Activated T-cell treated with anti-CD3 and anti-CD28 coated beads, Interleukin-2, amount 50 U/mL, for 48 hours (primary cell): ENCODE measurements at regions not wholly inside any gene's neighbourhood (a gene's known extent, or its start where the extent isn't known, plus 50 kb on each side); places are given as distances from the start of the nearest gene placed in this dataset.
"Not testable (repeated sequence)": the region's sequence is repeated elsewhere in the genome, so short reads cannot be mapped to it uniquely, and the experiment has no call there.

Experiments
- DNase-seq, 2 experiments: peaks; one replicate each; pipeline ENCODE4 v3.0.0-alpha.2; 2020

- DNase-seq, result no peak
Observed at GRCh38 chr5:53160895-53161294, 51.3 kb upstream of the MOCS2 start.

DNA sequence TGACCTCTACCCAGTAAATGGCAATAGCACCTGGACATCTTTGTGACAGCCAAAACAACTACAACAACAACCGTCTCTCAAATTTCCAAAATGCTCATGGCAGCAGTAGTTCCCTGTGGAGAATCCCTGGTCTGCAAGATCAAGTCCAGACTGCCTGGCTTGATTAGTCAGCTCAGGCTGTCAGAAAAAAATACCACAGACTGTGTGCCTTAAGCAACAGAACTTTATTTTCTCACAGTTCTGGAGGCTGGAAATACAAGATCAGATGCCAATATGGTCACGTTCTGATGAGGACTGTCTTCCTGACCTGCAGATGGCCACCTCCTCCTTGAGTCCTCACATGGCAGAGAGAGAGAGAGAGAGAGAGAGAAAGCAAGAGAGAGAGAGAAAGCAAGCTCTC lies 52.3 kb upstream of the MOCS2 start:
- no peak for DNase-seq

- no peak for DNase-seq
Observed at GRCh38 chr5:53164478-53165165, 55.1 kb upstream of the MOCS2 start.

DNA sequence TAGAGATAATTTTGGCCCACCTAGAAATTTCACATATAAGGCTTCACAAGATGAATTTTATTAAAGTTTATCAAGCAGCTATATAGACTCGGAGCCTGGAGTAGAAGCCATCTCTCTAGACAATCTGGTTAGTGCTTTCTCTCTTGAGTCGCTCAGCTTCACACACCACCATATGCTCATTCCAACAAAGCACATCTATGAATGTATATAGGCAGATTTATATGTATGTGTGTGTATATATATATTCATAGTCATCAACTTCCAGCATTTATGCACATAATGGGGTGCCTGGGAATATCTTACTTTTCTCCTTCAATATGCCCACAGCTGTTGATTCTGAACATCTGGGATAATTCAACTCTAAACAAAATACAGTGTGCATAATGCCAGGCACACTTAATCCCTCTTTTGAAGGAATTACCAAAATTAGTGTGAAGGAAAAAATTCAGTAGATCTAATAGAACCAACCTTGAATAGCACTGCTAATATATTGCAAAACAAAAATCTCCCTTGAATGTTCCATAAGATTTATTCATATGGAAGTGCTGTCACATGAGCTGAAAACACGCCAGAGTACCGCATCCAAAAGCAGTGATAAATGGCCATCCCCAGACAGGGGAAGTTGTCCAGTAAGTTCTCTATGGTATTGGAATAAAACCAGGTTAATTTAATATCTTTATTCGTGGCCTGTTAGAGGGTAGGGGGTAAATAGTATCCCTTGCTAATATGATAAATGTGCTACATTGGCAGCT lies 56.0 kb upstream of the MOCS2 start:
- DNase-seq, result no peak

DNA sequence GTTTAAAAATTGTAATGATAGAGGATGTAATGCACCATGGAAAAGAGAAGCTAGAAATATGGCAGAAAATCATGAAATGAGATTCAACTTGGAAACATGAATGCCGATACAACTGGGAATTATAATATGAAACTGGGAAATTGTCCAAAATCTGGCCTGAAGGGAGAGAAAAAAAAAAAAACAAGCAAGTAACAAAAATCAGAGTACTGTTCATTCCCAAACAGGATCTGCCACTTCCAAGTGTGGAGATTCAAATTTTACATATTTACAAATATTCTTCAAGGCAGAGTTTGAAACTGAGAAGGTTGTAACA lies 56.6 kb upstream of the MOCS2 start:
- DNase-seq, result no peak

GRCh38 chr5:53167836-53168235 lies 58.3 kb upstream of the MOCS2 start:
- no peak for DNase-seq

GRCh38 chr5:53169933-53170332 lies 60.4 kb upstream of the MOCS2 start:
- no peak for DNase-seq

- DNase-seq, result no peak
Observed at GRCh38 chr5:53170746-53171349, 61.3 kb upstream of the MOCS2 start.

DNA sequence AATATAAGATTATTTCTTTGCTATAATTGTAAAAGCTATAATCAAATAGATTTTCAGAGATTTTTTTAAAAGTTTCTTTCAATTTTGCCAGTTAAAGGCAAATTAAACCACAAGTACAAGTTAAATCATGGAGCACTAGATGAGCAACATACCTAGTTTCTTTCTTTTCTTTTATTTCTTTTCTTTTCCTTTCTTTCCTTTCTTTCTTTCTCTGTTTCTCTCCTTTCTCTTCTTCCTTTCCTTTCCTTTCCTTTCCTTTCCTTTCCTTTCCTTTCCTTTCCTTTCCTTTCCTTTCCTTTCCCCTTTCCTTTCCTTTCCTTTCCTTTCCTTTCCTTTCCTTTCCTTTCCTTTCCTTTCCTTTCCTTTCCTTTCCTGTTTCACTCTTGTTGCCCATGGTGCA lies 62.5 kb upstream of the MOCS2 start:
- not testable (repeated sequence) for DNase-seq

DNA sequence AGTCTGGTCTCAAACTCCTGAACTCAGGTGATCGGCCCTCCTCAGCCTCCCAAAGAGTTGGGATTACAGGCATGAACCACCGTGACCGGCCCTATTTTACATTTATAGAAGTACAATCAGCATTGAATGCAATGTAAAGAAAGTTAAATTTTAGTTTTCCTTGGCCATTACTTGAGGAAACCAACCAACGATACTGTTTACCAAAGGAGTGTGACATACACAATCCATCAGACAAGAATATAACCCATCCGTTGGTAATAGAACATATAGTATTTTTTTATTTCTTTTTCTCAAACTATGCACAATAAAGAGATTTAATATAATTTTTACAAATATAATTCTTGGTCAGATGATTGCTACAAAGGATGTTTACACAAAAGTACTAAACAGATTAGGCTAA lies 63.1 kb upstream of the MOCS2 start:
- DNase-seq, result no peak

DNA sequence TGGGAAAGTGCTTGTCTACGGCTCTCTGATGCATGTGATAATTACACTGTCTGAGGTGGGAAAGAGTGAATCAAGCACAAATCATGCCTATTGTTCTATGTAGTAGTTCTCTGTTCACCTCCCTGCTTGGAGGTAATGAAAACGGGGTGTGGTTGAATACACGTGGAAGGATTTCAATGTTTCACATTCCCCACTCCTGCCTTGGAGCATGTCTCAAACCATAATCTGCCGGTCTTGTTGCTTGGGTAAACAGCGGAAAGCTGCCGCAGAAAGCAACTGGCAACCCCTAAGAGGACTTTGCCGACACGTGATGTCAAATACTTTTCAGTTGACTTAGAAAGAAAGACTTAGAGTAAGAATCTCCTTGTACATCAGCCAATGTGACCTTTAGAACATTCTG lies 63.5 kb upstream of the MOCS2 start:
- DNase-seq, result no peak

GRCh38 chr5:53178830-53179229 lies 69.3 kb upstream of the MOCS2 start:
- DNase-seq, result no peak

GRCh38 chr5:53179691-53180090 lies 70.1 kb upstream of the MOCS2 start:
- no peak for DNase-seq

- DNase-seq, result no peak
Observed at GRCh38 chr5:53180538-53180937, 71.0 kb upstream of the MOCS2 start.

DNA sequence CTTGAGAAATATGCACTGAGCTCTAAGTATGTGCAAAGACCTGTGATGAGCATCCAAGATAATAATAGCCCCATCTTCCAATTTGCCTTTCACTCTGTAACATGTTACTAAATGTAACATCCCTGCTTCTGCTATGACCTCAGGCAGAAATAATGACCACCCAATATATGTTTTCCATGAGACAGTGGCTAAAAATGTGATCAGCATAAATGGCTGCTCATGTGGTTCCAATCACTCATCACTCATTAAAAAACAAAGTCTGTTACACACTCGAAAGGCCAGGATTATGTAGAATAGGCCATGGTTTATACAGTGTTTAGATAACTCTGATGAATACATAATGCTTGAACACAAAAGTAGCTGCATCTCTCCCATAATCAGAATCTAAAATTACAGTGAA lies 71.4 kb upstream of the MOCS2 start:
- DNase-seq, result no peak

DNA sequence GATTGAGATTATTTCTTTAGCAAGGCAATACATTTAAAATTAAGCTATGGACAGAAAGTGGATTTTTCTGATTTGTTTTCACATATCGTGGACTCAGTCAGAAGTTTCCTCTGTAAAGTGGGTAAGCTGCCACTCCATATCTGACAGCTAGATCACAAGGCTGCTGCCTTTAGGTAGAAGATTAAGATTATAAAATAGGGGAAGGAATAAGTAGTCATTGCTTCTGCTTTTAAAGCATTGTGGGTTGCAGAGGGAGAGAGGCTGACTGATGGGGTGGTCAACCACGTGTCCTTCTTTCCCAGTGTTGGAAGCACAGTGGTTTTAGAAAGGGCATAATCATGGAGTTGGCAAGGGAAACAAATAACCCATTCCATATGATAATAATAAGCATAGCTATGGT lies 74.3 kb upstream of the MOCS2 start:
- DNase-seq, result no peak

DNA sequence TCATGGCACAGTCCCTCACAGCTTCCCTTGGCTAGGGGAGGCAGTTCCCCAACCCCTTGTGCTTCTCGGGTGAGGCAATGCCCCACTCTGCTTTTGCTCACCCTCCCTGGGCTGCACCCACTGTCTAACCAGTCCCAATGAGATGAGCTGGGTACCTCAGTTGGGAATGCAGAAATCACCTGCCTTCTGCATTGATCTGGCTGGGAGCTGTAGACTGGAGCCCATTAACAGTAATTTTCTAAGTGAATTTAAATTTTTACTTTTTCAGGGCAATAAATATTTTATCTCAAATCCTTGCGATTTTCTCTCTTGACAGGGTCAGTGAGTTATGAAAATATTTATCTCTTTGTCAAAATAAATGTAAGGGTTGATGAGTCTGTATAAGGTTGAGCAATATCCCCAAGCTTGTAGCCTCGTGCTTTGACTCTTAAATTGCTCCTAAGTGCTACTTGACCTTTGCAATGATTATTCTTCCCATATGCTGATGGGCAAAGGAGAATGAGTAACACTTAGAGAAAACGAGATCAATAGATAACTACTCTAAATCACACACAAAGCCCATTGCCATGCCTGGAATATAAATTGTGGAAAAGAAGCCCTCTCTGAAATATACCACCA lies 82.1 kb upstream of the MOCS2 start:
- DNase-seq, result no peak

DNA sequence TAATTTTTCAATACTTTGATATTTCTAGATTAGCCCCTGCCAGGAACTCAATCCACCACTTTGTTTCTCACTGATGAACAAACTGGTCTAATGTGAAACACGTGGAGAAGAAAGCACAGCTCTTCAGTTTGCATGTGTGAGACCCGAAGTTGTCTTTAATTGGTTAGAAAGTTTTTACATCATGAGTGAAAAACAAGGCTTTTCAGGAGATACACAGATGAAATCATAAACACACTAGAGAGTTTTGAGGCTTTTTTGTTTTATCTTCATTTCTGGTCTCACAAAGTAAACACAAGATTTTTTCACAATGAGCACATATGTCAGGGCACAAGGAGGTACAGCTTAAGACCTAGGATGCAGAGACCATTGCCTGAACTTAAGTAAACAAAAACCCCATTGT lies 84.5 kb upstream of the MOCS2 start:
- DNase-seq, result no peak

DNA sequence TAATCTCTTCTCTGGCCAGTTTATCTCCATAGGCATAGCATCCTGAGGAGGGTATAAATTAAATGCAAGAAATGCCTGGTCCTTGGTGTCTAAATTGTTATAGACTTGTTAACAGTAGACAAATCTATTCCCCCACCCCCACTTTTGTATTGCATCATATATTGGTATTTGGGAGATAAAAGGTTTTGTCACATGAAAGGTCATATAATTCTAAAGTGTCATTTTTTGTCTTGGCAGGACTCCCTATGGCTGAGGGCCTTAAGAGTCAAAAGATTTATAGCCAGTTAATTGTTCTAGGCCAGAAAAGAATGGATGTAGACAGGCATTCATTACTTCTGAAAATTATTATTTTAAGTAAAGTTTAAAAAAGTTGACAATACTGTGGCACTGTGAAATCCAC lies 90.3 kb upstream of the MOCS2 start:
- no peak for DNase-seq

DNA sequence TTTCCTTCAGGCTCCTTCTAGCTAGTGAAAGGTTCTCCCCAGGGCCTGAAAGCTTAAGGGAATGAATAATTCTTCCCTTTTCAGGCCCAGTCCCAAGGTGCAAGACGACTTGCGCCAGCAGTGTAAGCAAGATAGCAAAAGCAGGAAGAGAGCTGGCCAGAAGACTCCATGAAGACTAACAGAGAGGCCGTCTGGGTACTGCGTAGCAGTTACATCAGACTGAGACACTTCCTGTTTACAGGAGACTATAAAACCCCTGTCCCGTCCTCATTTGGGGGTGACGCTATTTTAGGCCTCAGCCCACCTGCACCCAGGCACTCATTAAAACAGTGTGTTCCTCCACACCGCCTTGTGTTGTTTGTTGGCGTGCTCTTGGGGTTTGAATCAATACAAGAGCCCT lies 90.7 kb upstream of the MOCS2 start:
- no peak for DNase-seq

GRCh38 chr5:53201746-53202145 lies 92.2 kb upstream of the MOCS2 start:
- no peak for DNase-seq

- no peak for DNase-seq
Observed at GRCh38 chr5:53206562-53206961, 97.0 kb upstream of the MOCS2 start.

DNA sequence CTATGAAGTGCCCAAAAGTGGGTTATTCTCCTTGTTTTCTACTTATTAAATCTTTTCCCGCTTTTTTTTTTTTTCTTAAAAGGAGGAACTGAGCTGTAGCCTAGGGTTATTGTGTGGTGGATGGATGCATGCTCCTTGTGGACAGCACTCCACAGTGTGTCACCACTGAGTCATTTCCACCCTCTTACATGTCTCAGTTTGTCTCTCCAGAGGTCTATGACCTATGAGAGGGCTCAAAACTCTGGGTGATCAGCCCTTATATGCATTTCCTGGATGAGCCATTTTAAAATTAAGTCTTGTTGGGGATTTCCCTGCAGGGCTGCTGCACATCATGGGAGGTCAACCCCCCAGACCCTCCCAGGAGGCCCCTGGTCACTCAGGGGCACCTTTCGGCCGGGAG lies 102.2 kb upstream of the MOCS2 start:
- DNase-seq, result no peak

DNA sequence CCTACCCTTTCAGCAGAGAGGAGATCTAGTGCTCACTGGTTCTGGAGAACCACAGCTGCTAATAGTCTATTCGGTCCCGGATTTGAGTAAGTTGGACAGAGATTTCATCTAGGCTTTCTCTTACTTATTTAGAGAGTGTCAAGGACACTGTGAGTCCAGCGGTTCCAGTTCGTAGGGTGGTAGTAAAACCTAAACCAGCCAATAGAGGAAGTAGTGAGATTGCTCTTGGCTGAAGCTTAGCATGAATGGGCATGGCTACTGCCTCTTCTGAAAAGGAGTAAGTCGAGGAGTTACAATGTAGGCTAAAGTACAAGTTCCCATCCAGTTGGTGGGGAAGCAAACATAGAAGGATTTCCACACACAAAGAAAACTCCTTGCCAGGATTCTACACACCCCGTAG lies 109.6 kb upstream of the MOCS2 start:
- no peak for DNase-seq
